HG02943 (cell line): ENCODE measurements at regions not wholly inside any gene's neighbourhood (a gene's known extent, or its start where the extent isn't known, plus 50 kb on each side); places are given as distances from the start of the nearest gene placed in this dataset.
"Not testable (repeated sequence)": the region's sequence is repeated elsewhere in the genome, so short reads cannot be mapped to it uniquely, and the experiment has no call there.

ENCODE experiments used
- ATAC-seq: cut with Tn5 transposase; IDR thresholded peaks from one replicate; pipeline ENCODE4 v1.9.1; 2021; ENCODE audit warnings: mild to moderate bottlenecking, low read depth, moderate library complexity; ENCODE audit not compliant: unreplicated experiment

DNA sequence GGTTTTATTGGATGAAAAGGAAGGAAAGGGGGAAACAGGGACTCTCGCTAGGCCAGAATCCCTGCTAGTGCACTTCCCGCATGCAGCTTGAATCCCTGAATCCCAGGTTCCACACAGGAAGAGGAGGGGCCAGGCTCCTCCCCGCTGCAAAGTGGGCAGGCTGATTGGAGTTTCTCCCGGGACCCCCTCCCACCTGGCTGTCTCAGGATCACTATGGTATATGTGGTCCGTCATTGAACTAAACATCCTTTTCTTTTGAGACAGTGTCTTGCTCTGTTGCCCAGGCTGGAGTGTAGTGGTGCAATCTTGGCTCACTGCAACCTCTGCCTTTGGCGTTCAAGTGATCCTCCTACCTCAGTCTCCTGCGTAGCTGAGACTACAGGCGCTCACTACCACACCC, 70.7 kb downstream of the FAM50B start:
- ATAC-seq, result no peak

GRCh38 chr6:3920321-3920720, 71.1 kb downstream of the FAM50B start:
- no peak for ATAC-seq

DNA sequence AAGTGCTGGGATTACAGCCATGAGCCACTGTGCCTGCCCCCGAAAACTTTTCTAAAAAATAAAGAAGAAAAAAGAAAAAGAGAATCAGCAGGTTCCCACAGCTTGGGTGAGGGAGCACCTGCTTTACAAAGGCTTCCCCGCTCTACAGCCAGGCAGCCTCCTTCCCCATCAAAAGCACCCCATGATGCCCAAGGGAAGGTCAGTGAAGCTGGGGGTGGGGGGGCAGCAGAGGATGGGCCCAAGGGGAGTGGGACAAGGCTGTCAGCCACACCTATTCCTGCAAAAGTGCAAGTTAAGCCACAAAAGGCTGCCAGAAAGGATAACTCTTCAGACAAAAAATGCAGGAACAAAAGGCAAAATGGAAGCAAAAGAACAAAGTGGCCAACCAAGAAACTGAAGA, 72.5 kb downstream of the FAM50B start:
- no peak for ATAC-seq

DNA sequence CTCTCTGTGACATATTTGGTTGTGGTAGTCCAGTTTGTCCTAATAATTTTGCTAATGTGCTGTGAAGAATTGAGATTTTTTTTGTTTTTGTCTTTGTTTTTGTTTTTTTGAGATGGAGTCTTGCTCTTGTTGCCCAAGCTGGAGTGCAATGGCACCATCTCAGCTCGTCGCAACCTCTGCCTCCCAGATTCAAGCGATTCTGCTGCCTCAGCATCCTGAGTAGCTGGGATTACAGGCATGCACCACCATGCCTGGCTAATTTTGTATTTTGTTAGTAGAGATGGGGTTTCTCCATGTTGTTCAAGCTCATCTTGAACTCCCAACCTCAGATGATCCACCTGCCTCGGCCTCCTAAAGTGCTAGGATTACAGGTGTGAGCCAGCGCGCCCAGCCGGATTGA, 73.4 kb downstream of the FAM50B start:
- not testable (repeated sequence) for ATAC-seq

- not testable (repeated sequence) for ATAC-seq
These were observed 76.3 kb downstream of the FAM50B start for GRCh38 chr6:3925223-3926149.

GRCh38 chr6:3926150-3926482, 76.9 kb downstream of the FAM50B start:
- no peak for ATAC-seq

GRCh38 chr6:3928111-3928510, 78.9 kb downstream of the FAM50B start:
- ATAC-seq, result no peak

DNA sequence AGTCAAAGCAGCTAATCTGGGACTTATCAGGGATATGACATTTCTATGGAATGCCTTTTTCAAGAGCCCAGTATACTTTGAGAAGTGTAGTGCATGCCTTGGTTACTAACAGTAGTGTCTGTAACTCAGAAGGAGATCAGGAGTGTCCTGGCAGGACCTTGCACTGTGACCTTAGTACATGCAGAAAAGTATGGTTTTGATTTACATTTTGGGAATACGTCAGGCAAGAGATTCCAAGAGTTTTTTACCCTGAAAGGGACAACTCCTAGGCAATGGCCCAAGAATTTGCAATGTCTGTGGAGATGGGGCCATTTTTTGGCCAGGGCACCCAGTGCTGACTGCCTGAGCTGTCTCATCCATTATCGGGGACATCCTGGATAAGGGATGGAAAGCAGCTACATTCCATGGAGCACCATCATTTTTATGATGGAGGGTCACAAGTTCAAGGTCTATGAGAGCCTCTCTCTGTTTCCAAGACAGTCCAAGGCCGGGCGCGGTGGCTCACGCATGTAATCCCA, 80.2 kb downstream of the FAM50B start:
- ATAC-seq, result no peak

GRCh38 chr6:3937438-3937837, 88.3 kb downstream of the FAM50B start:
- ATAC-seq, result no peak

- ATAC-seq, result no peak
These were observed 89.7 kb downstream of the FAM50B start for GRCh38 chr6:3938715-3939367.

GRCh38 chr6:3939368-3939958, 90.3 kb downstream of the FAM50B start:
- ATAC-seq, result no peak

DNA sequence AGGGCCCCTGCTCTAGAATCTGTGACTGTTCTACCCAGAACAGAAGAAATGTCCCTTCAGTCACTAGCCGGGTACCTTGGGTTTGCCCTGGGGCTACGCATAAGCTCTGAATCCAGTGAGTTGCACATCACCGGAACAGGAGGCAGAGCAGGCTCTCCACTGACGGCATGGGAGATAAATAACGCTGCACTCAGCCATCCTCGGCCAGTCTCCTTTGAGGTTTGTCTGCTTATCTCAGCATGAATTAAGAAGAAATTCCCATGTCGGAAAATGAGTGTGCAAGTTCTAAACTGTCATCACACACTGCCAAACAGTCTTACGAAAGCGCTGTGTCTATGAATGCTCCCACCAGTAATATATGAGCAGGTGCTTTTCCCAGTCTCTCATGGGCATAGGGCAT, 90.8 kb downstream of the FAM50B start:
- ATAC-seq, result no peak

GRCh38 chr6:3940703-3941102, 91.5 kb downstream of the FAM50B start:
- ATAC-seq, result no peak

GRCh38 chr6:3943331-3943765, 94.2 kb downstream of the FAM50B start:
- ATAC-seq, result no peak

DNA sequence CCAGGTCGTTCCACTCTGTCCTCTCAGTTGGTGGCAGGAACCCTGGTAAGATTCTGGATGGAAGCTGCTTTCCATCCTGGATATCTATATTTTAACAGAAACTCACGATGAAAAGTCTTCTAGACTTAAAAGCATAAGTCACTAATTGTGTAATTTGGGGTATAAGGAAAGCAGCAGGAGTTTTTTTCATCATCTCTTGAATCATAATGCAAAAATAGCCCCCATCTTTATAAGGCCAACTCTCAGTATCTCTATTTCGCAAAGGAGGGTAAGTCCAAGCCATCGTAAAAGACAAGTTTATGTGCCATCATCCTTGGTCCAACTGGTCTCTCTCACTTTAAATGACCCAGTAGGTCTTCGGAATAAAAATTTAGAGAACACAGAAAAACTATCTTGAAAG, 95.1 kb downstream of the FAM50B start:
- ATAC-seq, result no peak

- no peak for ATAC-seq
These were observed 97.6 kb downstream of the FAM50B start for GRCh38 chr6:3946778-3947177.

GRCh38 chr6:3948866-3949265, 99.7 kb downstream of the FAM50B start:
- no peak for ATAC-seq

GRCh38 chr6:3949521-3949920, 100.3 kb downstream of the FAM50B start:
- no peak for ATAC-seq

- no peak for ATAC-seq
These were observed 106.9 kb downstream of the FAM50B start for GRCh38 chr6:3956054-3956453.

DNA sequence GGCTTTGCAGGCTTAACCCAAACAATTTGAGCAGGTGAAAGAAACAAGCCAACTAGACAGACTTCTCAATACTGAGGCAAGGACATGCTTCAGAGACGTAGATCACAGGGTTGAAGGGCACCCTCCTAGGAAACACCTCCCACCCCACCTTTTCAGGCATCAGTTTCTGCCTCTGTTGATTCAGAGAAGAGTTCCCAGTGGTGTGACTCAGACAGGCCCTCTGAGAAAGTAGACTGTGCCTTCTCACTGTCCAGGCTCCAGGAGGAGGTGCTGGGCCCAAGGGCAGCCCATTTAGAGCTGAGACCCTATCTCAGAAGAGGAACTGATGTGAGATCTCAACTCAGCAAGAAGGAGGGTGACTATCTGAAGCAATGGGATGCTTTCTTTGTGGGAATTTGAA, 108.1 kb downstream of the FAM50B start:
- ATAC-seq, result no peak

DNA sequence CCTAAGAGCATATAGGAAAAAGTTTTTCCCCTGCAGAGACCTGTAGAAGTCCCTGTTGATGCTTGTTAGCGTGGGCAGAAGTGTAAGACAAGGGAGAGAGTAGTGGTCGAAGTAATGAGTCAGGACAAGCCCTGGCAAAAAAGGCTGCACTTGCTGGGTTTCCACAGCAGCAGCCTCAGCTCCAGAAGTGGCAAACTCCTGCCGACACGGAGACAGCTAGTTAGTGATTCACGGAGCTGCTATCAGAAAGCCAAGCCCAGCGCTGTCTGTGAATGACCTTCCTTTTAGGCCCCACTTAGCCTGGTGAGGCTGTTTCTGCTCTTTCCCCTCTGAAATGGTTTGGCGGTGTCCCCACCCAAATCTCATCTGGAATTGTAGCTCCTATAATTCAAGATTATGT, 109.1 kb downstream of the FAM50B start:
- no peak for ATAC-seq
